ENCODE measurements at regions not wholly inside any gene's neighbourhood (a gene's known extent, or its start where the extent isn't known, plus 50 kb on each side); places are given as distances from the start of the nearest gene placed in this dataset.

DNA sequence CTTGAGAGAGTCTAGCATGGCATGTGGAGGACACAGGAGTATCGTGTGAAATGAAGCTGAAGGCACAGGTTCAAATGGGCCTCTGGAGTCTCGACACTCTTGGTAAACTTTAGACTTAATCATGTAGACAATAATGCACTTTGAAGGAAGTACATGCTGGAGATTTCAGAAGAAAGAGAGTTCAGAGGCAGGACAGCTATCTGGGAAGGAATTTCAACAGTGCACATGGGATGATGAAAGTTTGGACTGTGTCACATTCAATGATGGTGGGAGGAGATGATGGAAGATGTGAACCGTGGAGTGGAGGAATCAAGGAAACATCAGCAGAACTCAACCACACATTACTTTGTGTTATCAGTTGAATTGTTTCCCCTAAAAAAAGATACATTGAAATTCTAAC, 88.6 kb upstream of the PAPPA start (continued):
- TF ChIP-seq IRX3 (CRISPR knock-in tag; IDR thresholded peaks at IDR 0.05; ENCODE audit: borderline replicate concordance, low read depth) (no peak), SMARCC2 (IDR thresholded peaks at IDR 0.05) (no peak), IKZF1 (IDR thresholded peaks at IDR 0.05) (no peak), ZBTB25 (CRISPR knock-in tag; IDR thresholded peaks at IDR 0.05) (no peak), ZNF543 (CRISPR knock-in tag; IDR thresholded peaks at IDR 0.05) (no peak), NFE2 (CRISPR knock-in tag; IDR thresholded peaks at IDR 0.05) (no peak), IRF2 (CRISPR knock-in tag; IDR thresholded peaks at IDR 0.05) (no peak), HBP1 (CRISPR knock-in tag; IDR thresholded peaks at IDR 0.05; ENCODE audit: low read depth) (no peak), YEATS2 (CRISPR knock-in tag; IDR thresholded peaks at IDR 0.05; ENCODE audit: borderline replicate concordance) (no peak), ZNF878 (CRISPR knock-in tag; IDR thresholded peaks at IDR 0.05) (no peak), ADNP (CRISPR knock-in tag; IDR thresholded peaks at IDR 0.05) (no peak)
- TF ChIP-seq, protein P1, sequence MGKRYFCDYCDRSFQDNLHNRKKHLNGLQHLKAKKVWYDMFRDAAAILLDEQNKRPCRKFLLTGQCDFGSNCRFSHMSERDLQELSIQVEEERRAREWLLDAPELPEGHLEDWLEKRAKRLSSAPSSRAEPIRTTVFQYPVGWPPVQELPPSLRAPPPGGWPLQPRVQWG (CRISPR knock-in tag; IDR thresholded peaks at IDR 0.05; ENCODE audit: borderline replicate concordance, low read depth), result no peak
- TF ChIP-seq, protein P2, sequence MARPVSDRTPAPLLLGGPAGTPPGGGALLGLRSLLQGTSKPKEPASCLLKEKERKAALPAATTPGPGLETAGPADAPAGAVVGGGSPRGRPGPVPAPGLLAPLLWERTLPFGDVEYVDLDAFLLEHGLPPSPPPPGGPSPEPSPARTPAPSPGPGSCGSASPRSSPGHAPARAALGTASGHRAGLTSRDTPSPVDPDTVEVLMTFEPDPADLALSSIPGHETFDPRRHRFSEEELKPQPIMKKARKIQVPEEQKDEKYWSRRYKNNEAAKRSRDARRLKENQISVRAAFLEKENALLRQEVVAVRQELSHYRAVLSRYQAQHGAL (CRISPR knock-in tag; IDR thresholded peaks at IDR 0.05; ENCODE audit: not compliant biosample characterization), result no peak
